OCI-LY7 (cell line): ENCODE measurements at regions not wholly inside any gene's neighbourhood (a gene's known extent, or its start where the extent isn't known, plus 50 kb on each side); places are given as distances from the start of the nearest gene placed in this dataset.

ENCODE experiments used
- BruUV-seq: library from RNA; stranded (reverse); fragments of 400-500 nt; replicated peaks from 2 replicates; lab custom pipeline; 2021; lab: Mats Ljungman, UMichigan
- CTCF ChIA-PET: fragments of 300-600 bp; sonication (Branson Sonifier 250); formaldehyde crosslinking; loops from one replicate; lab custom pipeline; 2022; ENCODE audit warnings: antibody characterized with exemption; ENCODE audit not compliant: unreplicated experiment; lab: Charles Lee
- POLR2A ChIA-PET: fragments of 300-600 bp; sonication (Branson Sonifier 250); formaldehyde crosslinking; loops from one replicate; lab custom pipeline; 2022; ENCODE audit warnings: antibody characterized with exemption; lab: Charles Lee
- DNase-seq: peaks from one replicate; pipeline ENCODE4 v3.0.0-alpha.2; 2015; ENCODE audit warnings: low spot score
- H2AFZ ChIP-seq: fragments of 200-600 bp; sonication (generic), shearing (Covaris generic); 2 replicates; pipeline ENCODE4 v1.6.1; 2014; ENCODE audit warnings: mild to moderate bottlenecking, antibody characterized with exemption, low read length, moderate library complexity
- H3K27ac ChIP-seq: fragments of 200-600 bp; sonication (generic); 2 replicates; pipeline ENCODE4 v1.5.1; 2014; ENCODE audit warnings: mixed run types, low read depth, mild to moderate bottlenecking, moderate library complexity, low read length, inconsistent platforms; ENCODE audit not compliant: poor library complexity, severe bottlenecking
- H3K36me3 ChIP-seq: fragments of 200-600 bp; sonication (generic); 2 replicates; pipeline ENCODE4 v1.6.1; 2014; ENCODE audit warnings: mild to moderate bottlenecking, antibody characterized with exemption, low read length, moderate library complexity, mixed read lengths; ENCODE audit not compliant: insufficient read depth
- H3K4me1 ChIP-seq: fragments of 200-600 bp; sonication (generic); 2 replicates; pipeline ENCODE4 v1.5.1; 2014; ENCODE audit warnings: mild to moderate bottlenecking, low read length; ENCODE audit not compliant: insufficient read depth, poor library complexity, severe bottlenecking
- H3K4me2 ChIP-seq: fragments of 200-600 bp; sonication (generic); 2 replicates; pipeline ENCODE4 v1.6.1; 2014; ENCODE audit warnings: mild to moderate bottlenecking, low read length
- H3K4me3 ChIP-seq: fragments of 200-600 bp; sonication (generic); 2 replicates; pipeline ENCODE4 v1.5.1; 2014; ENCODE audit warnings: mild to moderate bottlenecking, low read depth, low read length; ENCODE audit not compliant: poor library complexity, severe bottlenecking
- H3K79me2 ChIP-seq: fragments of 200-600 bp; sonication (generic); 2 replicates; pipeline ENCODE4 v1.6.1; 2016; ENCODE audit warnings: low read depth, mild to moderate bottlenecking, low read length, moderate library complexity, mixed read lengths; ENCODE audit not compliant: insufficient read depth
- H3K9me2 ChIP-seq: fragments of 200-600 bp; sonication (generic); 2 replicates; pipeline ENCODE4 v1.6.1; 2016; ENCODE audit warnings: mild to moderate bottlenecking, low read length, mixed read lengths; ENCODE audit not compliant: insufficient read depth
- H3K9me3 ChIP-seq: fragments of 200-600 bp; sonication (generic); 2 replicates; pipeline ENCODE4 v1.6.1; 2014; ENCODE audit warnings: mild to moderate bottlenecking, mixed run types, low read length, mixed read lengths
- H4K20me1 ChIP-seq: fragments of 200-600 bp; sonication (generic); 2 replicates; pipeline ENCODE4 v1.6.1; 2014; ENCODE audit warnings: mild to moderate bottlenecking, antibody characterized with exemption, low read length, moderate library complexity, mixed read lengths; ENCODE audit not compliant: insufficient read depth
- CTCF ChIP-seq: fragments of 200-600 bp; sonication (generic); conservative IDR thresholded peaks from 2 replicates; pipeline ENCODE4 v1.5.1; 2014; ENCODE audit warnings: mild to moderate bottlenecking, antibody characterized with exemption, low read length, moderate library complexity, mixed read lengths
- EZH2phosphoT487 ChIP-seq: fragments of 200-600 bp; sonication (generic); IDR thresholded peaks from 2 replicates; pipeline ENCODE4 v1.6.1; 2018; ENCODE audit warnings: low read depth, borderline replicate concordance, mild to moderate bottlenecking, mixed run types, antibody characterized with exemption, low read length, moderate library complexity, mixed read lengths
- intact Hi-C: fragments of 100-400 bp; cut with micrococcal nuclease; formaldehyde crosslinking; loops from one replicate; pipeline ENCODE4 v1.10.0; 2022; ENCODE audit not compliant: unreplicated experiment

GRCh38 chr12:105916760-105917039, 222.1 kb downstream of the NUAK1 start:
- Histone ChIP-seq H2AFZ (no peak overlapping the region), H3K4me1 (no peaks in the 10 kb centered on the region), H3K4me3 (no peak overlapping the region), H3K36me3 (no peaks in the 10 kb centered on the region), H3K9me3 (no peaks in the 10 kb centered on the region), H4K20me1 (no peaks in the 10 kb centered on the region), H3K4me2 (no peak overlapping the region), H3K9me2 (no peaks in the 10 kb centered on the region), H3K27ac (no peak overlapping the region), H3K79me2 (no peaks in the 10 kb centered on the region)
- intact Hi-C loops, result no loop called here
- ChIA-PET CTCF (no interaction called here), POLR2A (no interaction called here)
- TF ChIP-seq EZH2phosphoT487 (no peak), CTCF (no peak)
- DNase-seq, result no peak
- no TSS peak for BruUV-seq

DNA sequence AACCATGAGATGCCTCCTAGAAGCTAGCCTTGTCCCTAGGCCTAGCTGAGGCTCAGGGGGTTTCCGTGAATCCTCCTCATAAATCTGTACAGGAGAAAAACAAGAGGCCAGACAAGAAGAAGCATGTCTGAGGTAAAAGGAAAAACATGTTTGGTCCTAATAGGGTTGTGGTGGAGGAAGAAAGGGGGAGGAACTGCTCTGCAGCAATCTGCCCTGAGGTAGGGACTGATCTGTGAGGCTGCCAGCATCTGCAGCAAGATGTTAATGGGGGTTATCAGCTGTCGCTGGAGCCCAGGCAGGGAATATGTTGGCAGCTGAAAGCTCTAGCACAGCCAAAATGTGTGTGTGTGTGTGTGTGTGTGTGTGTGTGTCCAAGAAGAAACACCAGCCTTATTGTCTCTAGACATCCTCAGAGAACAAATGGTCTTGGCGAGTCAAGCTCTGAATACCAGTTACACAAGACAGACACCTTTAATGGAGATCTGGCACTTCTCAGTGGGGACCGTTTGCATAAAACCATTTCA, 218.5 kb downstream of the NUAK1 start:
- intact Hi-C loops, result no loop called here
- no TSS peak for BruUV-seq
- Histone ChIP-seq H3K4me2 (no peak overlapping the region), H3K9me3 (no peaks in the 10 kb centered on the region), H3K27ac (no peak overlapping the region), H3K79me2 (no peaks in the 10 kb centered on the region), H2AFZ (no peak overlapping the region), H3K36me3 (no peaks in the 10 kb centered on the region), H4K20me1 (no peaks in the 10 kb centered on the region), H3K4me1 (no peaks in the 10 kb centered on the region), H3K9me2 (no peaks in the 10 kb centered on the region), H3K4me3 (no peak overlapping the region)
- ChIA-PET CTCF (interaction anchor here (0.6 kb wide), 2 partner anchors 25 to 379 kb away, joined by 3 read pairs; no protein-coding TSS in a partner anchor), POLR2A (interaction anchor here (0.6 kb wide), 1 partner anchor 73 kb away, joined by 3 read pairs; no protein-coding TSS in a partner anchor)
- no peak for TF ChIP-seq EZH2phosphoT487
- no peak for TF ChIP-seq CTCF
- DNase-seq, result no peak

- intact Hi-C loops, result no loop called here
- no TSS peak for BruUV-seq
- H3K36me3 ChIP-seq, result no peaks in the 10 kb centered on the region
- TF ChIP-seq CTCF (no peak), EZH2phosphoT487 (no peak)
- POLR2A ChIA-PET, result interaction anchor here (0.6 kb wide), 1 partner anchor 74 kb away, joined by 3 read pairs; no protein-coding TSS in a partner anchor
- H4K20me1 ChIP-seq, result no peaks in the 10 kb centered on the region
- H3K4me1 ChIP-seq, result no peaks in the 10 kb centered on the region
- no peaks in the 10 kb centered on the region for H3K9me3 ChIP-seq
- CTCF ChIA-PET, result no interaction called here
- H3K9me2 ChIP-seq, result no peaks in the 10 kb centered on the region
- no peak overlapping the region for H3K4me2 ChIP-seq
- no peak overlapping the region for H2AFZ ChIP-seq
- H3K27ac ChIP-seq, result no peak overlapping the region
- no peak overlapping the region for H3K4me3 ChIP-seq
- DNase-seq, result no peak
- no peaks in the 10 kb centered on the region for H3K79me2 ChIP-seq
Observed at GRCh38 chr12:105921055-105921454, 217.7 kb downstream of the NUAK1 start.
